ENCODE measurements at regions not wholly inside any gene's neighbourhood (a gene's known extent, or its start where the extent isn't known, plus 50 kb on each side); places are given as distances from the start of the nearest gene placed in this dataset.

DNA sequence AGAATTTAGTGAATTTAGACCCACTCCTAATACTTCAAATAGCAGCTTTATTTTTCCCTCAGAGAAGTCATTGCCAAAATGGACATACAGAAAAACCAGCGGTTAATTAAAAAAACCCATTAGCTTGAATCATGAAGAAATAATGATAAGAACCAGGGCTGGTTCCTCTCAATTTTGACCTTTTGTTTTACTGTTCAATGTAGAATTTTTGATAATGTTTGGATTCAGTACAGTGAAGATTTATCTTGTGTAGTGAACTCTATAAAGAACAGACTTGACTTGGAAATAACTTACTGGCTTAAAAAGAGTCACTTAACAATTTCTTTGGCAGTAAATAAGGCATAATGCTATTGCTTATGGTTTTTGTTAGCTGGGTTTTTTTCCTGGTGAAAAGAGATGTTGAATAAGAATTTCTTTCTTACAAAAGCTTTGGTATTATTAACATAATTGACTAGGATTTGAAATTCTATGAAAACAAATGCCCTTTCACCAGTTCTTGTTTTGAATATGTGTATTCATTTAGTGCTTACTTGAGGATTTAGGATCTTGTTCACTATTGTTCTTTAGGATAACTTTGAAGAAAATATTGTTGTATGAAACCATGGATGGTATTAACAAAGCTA, 73.4 kb upstream of the ITPRID2 start:
- Histone ChIP-seq H3K9me1 (replicated peaks; ENCODE audit: control insufficient read depth, extremely low read depth, insufficient read depth, low read length) (no peaks in the 10 kb centered on the region), H3K9ac (replicated peaks; ENCODE audit: extremely low read depth, insufficient read depth, low read length) (no peak overlapping the region), H3K9me3 (replicated peaks; ENCODE audit: control insufficient read depth, insufficient read depth, low read length) (no peaks in the 10 kb centered on the region), H3K27ac (ENCODE audit: insufficient read depth, low read depth, low read length) (no peak overlapping the region), H3K36me3 (ENCODE audit: control insufficient read depth in 2 of 2, extremely low read depth in 1 of 2, insufficient read depth in 2 of 2, low read length in 2 of 2) (no peaks in the 10 kb centered on the region), H3K4me2 (ENCODE audit: insufficient read depth, low read length) (no peak overlapping the region), H3K79me2 (ENCODE audit: control insufficient read depth, insufficient read depth, low read length) (no peaks in the 10 kb centered on the region), H4K20me1 (replicated peaks; ENCODE audit: control insufficient read depth, extremely low read depth, insufficient read depth, low read length) (no peaks in the 10 kb centered on the region), H3K4me1 (ENCODE audit: control insufficient read depth, extremely low read depth, insufficient read depth, low read length) (peaks cover 19% of the 10 kb centered on the region), H2AFZ (ENCODE audit: low read depth, low read length) (no peak overlapping the region), H3K27me3 (ENCODE audit: control insufficient read depth in 2 of 2, insufficient read depth in 2 of 2, low read length in 2 of 2) (no peaks in the 10 kb centered on the region), H3K4me3 (replicated peaks in 1 of 3; ENCODE audit: insufficient read depth in 1 of 3, low read depth in 1 of 3, low read length in 3 of 3) (no peak overlapping the region)
- DNase-seq (ENCODE audit: low read depth, low spot score) = no peak
- dilution Hi-C loops (cut with MboI; ENCODE audit: extremely low pct_ligation_motif_present, low sequenced_read_pairs) = no loop called here
- POLR2A ChIA-PET = interaction anchor here (1.4 kb wide), 1 partner anchor 38 kb away, joined by 3 read pairs; no protein-coding TSS in a partner anchor
- FAIRE-seq = no peak
- BruUV-seq (replicated peaks) = no TSS peak
- TF ChIP-seq POLR2A (IDR thresholded peaks at IDR 0.05; ENCODE audit: low read depth, low read length) = no peak
- TF ChIP-seq GATA2 (IDR thresholded peaks at IDR 0.05; ENCODE audit: insufficient read depth, insufficient read length, low read depth, low read length) = no peak
- intact Hi-C loops (cut with micrococcal nuclease) = no loop called here
- CTCF ChIA-PET = interaction anchor here (0.6 to 1.7 kb wide), 6 partner anchors 9 to 76 kb away, joined by 3 to 5 read pairs (median 3); no protein-coding TSS in a partner anchor

DNA sequence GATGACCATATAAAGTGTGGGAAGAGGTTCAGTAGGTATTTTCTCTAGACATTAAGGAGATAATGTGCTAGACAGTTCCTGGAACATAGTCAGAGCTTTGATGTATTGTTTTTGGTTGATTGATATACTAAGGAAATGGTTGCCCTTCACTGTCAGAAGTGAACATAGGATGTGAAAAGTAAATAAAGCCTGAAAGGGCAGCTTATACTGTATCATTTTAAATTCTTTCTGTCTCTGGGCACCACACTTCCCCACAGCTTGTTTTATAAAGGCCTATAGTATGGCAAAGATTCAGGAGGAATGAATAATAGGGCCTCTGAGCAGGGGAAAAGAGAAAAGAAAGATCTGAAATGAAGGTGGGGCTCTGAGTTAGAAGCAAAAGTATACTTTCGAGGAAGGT, 72.7 kb upstream of the ITPRID2 start:
- FAIRE-seq (no peak), DNase-seq (ENCODE audit: low read depth, low spot score) (peak; percentile 34)
- Histone ChIP-seq H3K79me2 (ENCODE audit: control insufficient read depth, insufficient read depth, low read length) (no peaks in the 10 kb centered on the region), H3K4me2 (ENCODE audit: insufficient read depth, low read length) (no peak overlapping the region), H3K27ac (ENCODE audit: insufficient read depth, low read depth, low read length) (no peak overlapping the region), H2AFZ (ENCODE audit: low read depth, low read length) (no peak overlapping the region), H3K27me3 (ENCODE audit: control insufficient read depth in 2 of 2, insufficient read depth in 2 of 2, low read length in 2 of 2) (no peaks in the 10 kb centered on the region), H3K4me3 (replicated peaks in 1 of 3; ENCODE audit: insufficient read depth in 1 of 3, low read depth in 1 of 3, low read length in 3 of 3) (no peak overlapping the region), H3K9ac (replicated peaks; ENCODE audit: extremely low read depth, insufficient read depth, low read length) (no peak overlapping the region), H3K9me3 (replicated peaks; ENCODE audit: control insufficient read depth, insufficient read depth, low read length) (no peaks in the 10 kb centered on the region), H3K4me1 (ENCODE audit: control insufficient read depth, extremely low read depth, insufficient read depth, low read length) (peaks cover 13% of the 10 kb centered on the region), H3K36me3 (ENCODE audit: control insufficient read depth in 2 of 2, extremely low read depth in 1 of 2, insufficient read depth in 2 of 2, low read length in 2 of 2) (no peaks in the 10 kb centered on the region), H4K20me1 (replicated peaks; ENCODE audit: control insufficient read depth, extremely low read depth, insufficient read depth, low read length) (no peaks in the 10 kb centered on the region), H3K9me1 (replicated peaks; ENCODE audit: control insufficient read depth, extremely low read depth, insufficient read depth, low read length) (no peaks in the 10 kb centered on the region)
- intact Hi-C loops (cut with micrococcal nuclease) = no loop called here
- ChIA-PET POLR2A (interaction anchor here (1.4 kb wide), 1 partner anchor 39 kb away, joined by 3 read pairs; no protein-coding TSS in a partner anchor), CTCF (interaction anchor here (0.6 to 1.7 kb wide), 4 partner anchors 10 to 75 kb away, joined by 3 to 5 read pairs (median 3); no protein-coding TSS in a partner anchor)
- no TSS peak for BruUV-seq (replicated peaks)
- dilution Hi-C loops (cut with MboI; ENCODE audit: extremely low pct_ligation_motif_present, low sequenced_read_pairs) = no loop called here
- TF ChIP-seq JUN (IDR thresholded peaks at IDR 0.05; ENCODE audit: borderline replicate concordance, insufficient read depth, insufficient read length, low read depth) = no peak
- TF ChIP-seq GATA2 (IDR thresholded peaks at IDR 0.05; ENCODE audit: insufficient read depth, insufficient read length, low read depth, low read length) = no peak
- TF ChIP-seq EZH2 (IDR thresholded peaks at IDR 0.05; ENCODE audit: borderline replicate concordance, low read depth, low read length, severe bottlenecking) = no peak
- TF ChIP-seq POLR2AphosphoS5 (IDR thresholded peaks at IDR 0.05; ENCODE audit: insufficient read depth, low read depth, low read length) = no peak
- no peak for TF ChIP-seq MYC (IDR thresholded peaks at IDR 0.05; ENCODE audit: low read depth, low read length)
- TF ChIP-seq, protein P1, sequence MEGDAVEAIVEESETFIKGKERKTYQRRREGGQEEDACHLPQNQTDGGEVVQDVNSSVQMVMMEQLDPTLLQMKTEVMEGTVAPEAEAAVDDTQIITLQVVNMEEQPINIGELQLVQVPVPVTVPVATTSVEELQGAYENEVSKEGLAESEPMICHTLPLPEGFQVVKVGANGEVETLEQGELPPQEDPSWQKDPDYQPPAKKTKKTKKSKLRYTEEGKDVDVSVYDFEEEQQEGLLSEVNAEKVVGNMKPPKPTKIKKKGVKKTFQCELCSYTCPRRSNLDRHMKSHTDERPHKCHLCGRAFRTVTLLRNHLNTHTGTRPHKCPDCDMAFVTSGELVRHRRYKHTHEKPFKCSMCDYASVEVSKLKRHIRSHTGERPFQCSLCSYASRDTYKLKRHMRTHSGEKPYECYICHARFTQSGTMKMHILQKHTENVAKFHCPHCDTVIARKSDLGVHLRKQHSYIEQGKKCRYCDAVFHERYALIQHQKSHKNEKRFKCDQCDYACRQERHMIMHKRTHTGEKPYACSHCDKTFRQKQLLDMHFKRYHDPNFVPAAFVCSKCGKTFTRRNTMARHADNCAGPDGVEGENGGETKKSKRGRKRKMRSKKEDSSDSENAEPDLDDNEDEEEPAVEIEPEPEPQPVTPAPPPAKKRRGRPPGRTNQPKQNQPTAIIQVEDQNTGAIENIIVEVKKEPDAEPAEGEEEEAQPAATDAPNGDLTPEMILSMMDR (IDR thresholded peaks at IDR 0.05; ENCODE audit: extremely low read depth in 1 of 2, insufficient read depth in 1 of 2, low read depth in 1 of 2, low read length in 2 of 2) = no peak

All from endothelial cell of umbilical vein (primary cell).